ENCODE measurements at regions not wholly inside any gene's neighbourhood (a gene's known extent, or its start where the extent isn't known, plus 50 kb on each side); places are given as distances from the start of the nearest gene placed in this dataset.

DNA sequence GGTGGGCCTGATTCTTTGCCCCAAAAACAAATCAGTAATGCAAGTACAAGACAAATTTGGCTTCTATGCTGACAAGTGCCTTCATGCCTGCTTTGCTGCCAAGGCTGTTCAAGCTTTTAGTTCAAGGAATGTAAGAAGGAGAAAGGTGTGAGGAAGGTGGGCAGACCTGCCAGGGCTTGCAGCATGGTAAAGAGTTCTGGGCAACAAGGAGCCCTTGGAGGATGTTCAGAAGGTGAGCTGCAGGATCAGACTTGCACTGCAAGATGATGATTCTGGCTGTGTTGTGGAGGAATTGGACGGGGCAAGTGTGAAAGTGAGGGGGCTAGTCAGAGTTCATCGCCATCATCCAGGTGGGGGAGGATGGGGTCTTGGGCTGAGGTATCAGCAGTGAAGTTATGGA lies 167.9 kb downstream of the NUAK1 start:
- Histone ChIP-seq H3K9ac (ENCODE audit: insufficient read depth, low read length, poor library complexity, severe bottlenecking) (no peak overlapping the region), H3K4me2 (replicated peaks; ENCODE audit: extremely low read depth, low read length, poor library complexity, severe bottlenecking) (no peak overlapping the region), H3K27ac (ENCODE audit: low read depth in 1 of 2, low read length in 2 of 2) (no peak overlapping the region), H3K36me3 (replicated peaks in 1 of 2; ENCODE audit: control insufficient read depth in 1 of 2, insufficient read depth in 2 of 2, low read length in 2 of 2) (no peaks in the 10 kb centered on the region), H3K9me3 (replicated peaks in 1 of 2; ENCODE audit: control insufficient read depth in 1 of 2, insufficient read depth in 1 of 2, low read length in 2 of 2) (no peaks in the 10 kb centered on the region), H3K4me1 (ENCODE audit: control insufficient read depth in 1 of 2, insufficient read depth in 2 of 2, low read length in 2 of 2) (no peaks in the 10 kb centered on the region), H3K79me2 (ENCODE audit: insufficient read depth, low read length) (no peaks in the 10 kb centered on the region), H2AFZ (ENCODE audit: insufficient read depth, low read depth, low read length, poor library complexity, severe bottlenecking) (no peak overlapping the region), H3K4me3 (replicated peaks in 1 of 3; ENCODE audit: low read depth in 2 of 3, low read length in 3 of 3) (no peak overlapping the region), H4K20me1 (ENCODE audit: insufficient read depth, low read length) (no peaks in the 10 kb centered on the region), H3K27me3 (ENCODE audit: control insufficient read depth in 2 of 2, insufficient read depth in 2 of 2, low read length in 2 of 2) (no peaks in the 10 kb centered on the region)
- Mint-ChIP-seq H3K9me3 (peaks cover 0 to 14% (median 3%) of the 10 kb centered on the region in 7 donors), H3K36me3 (no peaks in the 10 kb centered on the region), H3K4me3 (no peak overlapping the region), H3K27ac (no peak overlapping the region), H3K4me1 (no peaks in the 10 kb centered on the region), H3K27me3 (ENCODE audit: low read depth in 3 of 3) (peaks cover 0 to 6% (median 2%) of the 10 kb centered on the region in 3 donors)
- no peak for DNase-seq
- WGBS (ENCODE audit: insufficient coverage), result 100% methylated on average over 2 of the region's 2 CpGs
- intact Hi-C loops (cut with micrococcal nuclease), result no loop called here
- TF ChIP-seq, protein P1, sequence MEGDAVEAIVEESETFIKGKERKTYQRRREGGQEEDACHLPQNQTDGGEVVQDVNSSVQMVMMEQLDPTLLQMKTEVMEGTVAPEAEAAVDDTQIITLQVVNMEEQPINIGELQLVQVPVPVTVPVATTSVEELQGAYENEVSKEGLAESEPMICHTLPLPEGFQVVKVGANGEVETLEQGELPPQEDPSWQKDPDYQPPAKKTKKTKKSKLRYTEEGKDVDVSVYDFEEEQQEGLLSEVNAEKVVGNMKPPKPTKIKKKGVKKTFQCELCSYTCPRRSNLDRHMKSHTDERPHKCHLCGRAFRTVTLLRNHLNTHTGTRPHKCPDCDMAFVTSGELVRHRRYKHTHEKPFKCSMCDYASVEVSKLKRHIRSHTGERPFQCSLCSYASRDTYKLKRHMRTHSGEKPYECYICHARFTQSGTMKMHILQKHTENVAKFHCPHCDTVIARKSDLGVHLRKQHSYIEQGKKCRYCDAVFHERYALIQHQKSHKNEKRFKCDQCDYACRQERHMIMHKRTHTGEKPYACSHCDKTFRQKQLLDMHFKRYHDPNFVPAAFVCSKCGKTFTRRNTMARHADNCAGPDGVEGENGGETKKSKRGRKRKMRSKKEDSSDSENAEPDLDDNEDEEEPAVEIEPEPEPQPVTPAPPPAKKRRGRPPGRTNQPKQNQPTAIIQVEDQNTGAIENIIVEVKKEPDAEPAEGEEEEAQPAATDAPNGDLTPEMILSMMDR (IDR thresholded peaks at IDR 0.05), result no peak

DNA sequence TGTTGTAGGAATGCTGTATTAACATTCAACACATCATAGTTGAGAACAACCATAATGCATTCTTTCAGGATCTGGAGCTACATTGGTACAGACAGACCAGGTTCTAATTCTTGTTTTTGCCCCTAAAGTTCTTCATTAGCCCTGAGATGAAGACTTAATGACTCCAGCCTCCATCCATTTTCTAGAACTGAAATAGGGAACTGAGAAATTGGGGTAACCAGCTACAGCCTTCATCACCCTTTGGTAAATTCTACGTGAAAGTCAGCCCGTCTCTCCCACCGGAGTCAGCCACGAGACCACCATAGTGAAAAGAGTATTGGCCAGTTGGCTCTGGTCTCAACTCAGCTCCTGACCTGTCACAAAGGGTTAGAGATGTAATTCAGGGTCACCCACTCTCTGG lies 164.0 kb downstream of the NUAK1 start:
- Histone ChIP-seq H4K20me1 (ENCODE audit: insufficient read depth, low read length) (no peaks in the 10 kb centered on the region), H3K27me3 (ENCODE audit: control insufficient read depth in 2 of 2, insufficient read depth in 2 of 2, low read length in 2 of 2) (no peaks in the 10 kb centered on the region), H3K4me2 (replicated peaks; ENCODE audit: extremely low read depth, low read length, poor library complexity, severe bottlenecking) (no peak overlapping the region), H3K36me3 (replicated peaks in 1 of 2; ENCODE audit: control insufficient read depth in 1 of 2, insufficient read depth in 2 of 2, low read length in 2 of 2) (no peaks in the 10 kb centered on the region), H3K27ac (ENCODE audit: low read depth in 1 of 2, low read length in 2 of 2) (no peak overlapping the region), H3K9ac (ENCODE audit: insufficient read depth, low read length, poor library complexity, severe bottlenecking) (no peak overlapping the region), H3K4me3 (replicated peaks in 1 of 3; ENCODE audit: low read depth in 2 of 3, low read length in 3 of 3) (no peak overlapping the region), H3K9me3 (replicated peaks in 1 of 2; ENCODE audit: control insufficient read depth in 1 of 2, insufficient read depth in 1 of 2, low read length in 2 of 2) (no peaks in the 10 kb centered on the region), H3K4me1 (ENCODE audit: control insufficient read depth in 1 of 2, insufficient read depth in 2 of 2, low read length in 2 of 2) (no peaks in the 10 kb centered on the region), H2AFZ (ENCODE audit: insufficient read depth, low read depth, low read length, poor library complexity, severe bottlenecking) (no peak overlapping the region), H3K79me2 (ENCODE audit: insufficient read depth, low read length) (no peaks in the 10 kb centered on the region)
- TF ChIP-seq, protein P1 (IDR thresholded peaks at IDR 0.05), result no peak
- DNase-seq, result no peak
- Mint-ChIP-seq H3K27me3 (ENCODE audit: low read depth in 3 of 3) (peaks cover 0 to 7% (median 3%) of the 10 kb centered on the region in 3 donors), H3K36me3 (no peaks in the 10 kb centered on the region), H3K27ac (no peak overlapping the region), H3K4me1 (no peaks in the 10 kb centered on the region), H3K9me3 (peaks cover 0 to 14% (median 4%) of the 10 kb centered on the region in 7 donors), H3K4me3 (no peak overlapping the region)
- intact Hi-C loops (cut with micrococcal nuclease), result no loop called here
- no CpG with 5 or more reads among the region's 4 CpGs for WGBS (ENCODE audit: insufficient coverage)
